ENCODE measurements at regions not wholly inside any gene's neighbourhood (a gene's known extent, or its start where the extent isn't known, plus 50 kb on each side); places are given as distances from the start of the nearest gene placed in this dataset.

DNA sequence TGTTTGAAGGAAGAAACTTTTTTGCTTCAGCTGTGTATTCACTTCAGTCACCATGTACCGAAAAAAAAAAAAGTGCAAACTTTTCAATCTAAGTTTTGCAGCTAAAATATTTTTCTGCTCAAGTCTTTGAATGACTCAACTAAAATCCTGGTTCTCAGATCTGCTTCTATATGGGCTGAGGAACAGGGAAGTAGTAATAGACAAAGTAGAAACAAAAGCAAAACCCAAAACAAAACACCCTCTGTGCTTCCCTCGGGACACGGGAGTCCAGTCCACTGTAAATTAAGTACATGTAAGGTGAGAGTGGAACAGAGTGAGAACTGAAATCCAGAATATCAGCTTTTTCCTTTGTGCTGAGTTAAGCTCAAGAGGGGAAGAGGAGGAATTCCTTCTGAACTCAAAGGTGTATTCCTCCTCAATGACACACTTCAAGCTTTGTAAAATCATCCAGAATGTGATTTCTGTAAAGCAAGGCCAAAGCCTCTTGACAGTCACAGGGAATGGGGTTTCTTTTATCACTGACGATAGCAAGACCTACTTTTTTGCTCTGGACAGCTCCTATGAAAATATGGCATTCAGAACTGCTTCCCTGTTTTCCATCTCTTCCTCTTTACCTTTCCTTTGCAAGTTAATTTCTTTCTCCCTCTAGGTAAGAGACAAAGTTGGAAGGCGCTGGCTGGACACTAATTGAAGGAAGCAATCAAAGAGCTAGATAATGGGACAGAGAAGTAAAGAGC lies 433.5 kb upstream of the MMADHC start:
- intact Hi-C loops (cut with DNase I), result no loop called here
- DNase-seq (no peak), ATAC-seq (no peak)
- Histone ChIP-seq H3K27me3 (no peaks in the 10 kb centered on the region), H3K4me3 (no peak overlapping the region), H3K9me3 (no peaks in the 10 kb centered on the region), H3K36me3 (replicated peaks in 1 of 2; ENCODE audit: insufficient read depth in 1 of 2, low read depth in 2 of 2) (no peaks in the 10 kb centered on the region), H3K27ac (no peak overlapping the region), H3K4me1 (no peaks in the 10 kb centered on the region)
- 50 to 61% methylated on average over 5 of the region's 5 CpGs for WGBS, 2 donors
- TF ChIP-seq, protein P1, sequence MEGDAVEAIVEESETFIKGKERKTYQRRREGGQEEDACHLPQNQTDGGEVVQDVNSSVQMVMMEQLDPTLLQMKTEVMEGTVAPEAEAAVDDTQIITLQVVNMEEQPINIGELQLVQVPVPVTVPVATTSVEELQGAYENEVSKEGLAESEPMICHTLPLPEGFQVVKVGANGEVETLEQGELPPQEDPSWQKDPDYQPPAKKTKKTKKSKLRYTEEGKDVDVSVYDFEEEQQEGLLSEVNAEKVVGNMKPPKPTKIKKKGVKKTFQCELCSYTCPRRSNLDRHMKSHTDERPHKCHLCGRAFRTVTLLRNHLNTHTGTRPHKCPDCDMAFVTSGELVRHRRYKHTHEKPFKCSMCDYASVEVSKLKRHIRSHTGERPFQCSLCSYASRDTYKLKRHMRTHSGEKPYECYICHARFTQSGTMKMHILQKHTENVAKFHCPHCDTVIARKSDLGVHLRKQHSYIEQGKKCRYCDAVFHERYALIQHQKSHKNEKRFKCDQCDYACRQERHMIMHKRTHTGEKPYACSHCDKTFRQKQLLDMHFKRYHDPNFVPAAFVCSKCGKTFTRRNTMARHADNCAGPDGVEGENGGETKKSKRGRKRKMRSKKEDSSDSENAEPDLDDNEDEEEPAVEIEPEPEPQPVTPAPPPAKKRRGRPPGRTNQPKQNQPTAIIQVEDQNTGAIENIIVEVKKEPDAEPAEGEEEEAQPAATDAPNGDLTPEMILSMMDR (IDR thresholded peaks at IDR 0.05), result no peak
- no peak for TF ChIP-seq POLR2A (IDR thresholded peaks at IDR 0.05)

DNA sequence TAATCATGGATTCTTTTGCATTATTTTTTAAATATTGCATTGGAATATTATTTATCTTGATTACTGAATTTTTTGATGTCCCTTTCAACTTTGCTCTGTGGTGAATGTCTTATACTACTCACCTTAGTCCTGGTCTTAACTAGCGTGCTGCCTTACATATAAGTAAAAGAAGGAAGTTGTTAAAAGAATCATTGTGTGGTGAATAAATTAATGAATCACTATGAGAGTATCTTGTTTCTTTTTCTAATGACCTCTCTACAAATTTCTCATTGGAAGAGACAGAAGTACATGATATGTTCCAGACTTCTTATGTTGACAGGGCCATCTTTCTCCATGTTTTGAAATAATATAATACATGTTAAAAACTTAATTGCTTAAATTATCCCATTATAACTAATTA lies 432.6 kb upstream of the MMADHC start:
- H3K36me3 ChIP-seq (replicated peaks in 1 of 2; ENCODE audit: insufficient read depth in 1 of 2, low read depth in 2 of 2), result no peaks in the 10 kb centered on the region
- no peak overlapping the region for H3K27ac ChIP-seq
- H3K27me3 ChIP-seq, result no peaks in the 10 kb centered on the region
- no peak overlapping the region for H3K4me3 ChIP-seq
- TF ChIP-seq, protein P1 (IDR thresholded peaks at IDR 0.05), result no peak
- TF ChIP-seq POLR2A (IDR thresholded peaks at IDR 0.05), result no peak
- H3K4me1 ChIP-seq, result no peaks in the 10 kb centered on the region
- H3K9me3 ChIP-seq, result no peaks in the 10 kb centered on the region
- DNase-seq (no peak), ATAC-seq (no peak)
- WGBS, 2 donors, result 83 to 94% methylated on average over 1 of the region's 1 CpG
- intact Hi-C loops (cut with DNase I), result no loop called here

DNA sequence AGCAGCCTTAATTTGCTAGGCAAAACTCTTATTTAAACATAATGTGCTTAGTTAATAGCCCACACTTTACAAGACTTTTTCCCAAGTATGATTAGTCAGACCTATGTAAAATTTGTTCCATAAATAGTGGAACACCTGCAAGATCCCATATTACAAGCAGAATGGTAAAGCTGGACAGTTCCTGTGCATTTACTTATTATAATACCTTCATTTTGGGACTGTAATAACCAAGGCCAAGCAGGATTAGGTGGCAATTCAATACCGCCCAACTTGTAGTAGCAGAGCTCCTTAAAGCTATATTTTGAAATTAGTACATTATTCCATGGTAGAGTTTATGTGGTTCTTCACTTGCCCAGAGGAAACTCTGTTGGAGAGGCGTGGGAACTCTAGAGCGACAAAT lies 431.5 kb upstream of the MMADHC start:
- no peaks in the 10 kb centered on the region for H3K4me1 ChIP-seq
- no peaks in the 10 kb centered on the region for H3K36me3 ChIP-seq (replicated peaks in 1 of 2; ENCODE audit: insufficient read depth in 1 of 2, low read depth in 2 of 2)
- WGBS, 2 donors, result 88 to 95% methylated on average over 3 of the region's 3 CpGs
- intact Hi-C loops (cut with DNase I), result no loop called here
- no peak for TF ChIP-seq POLR2A (IDR thresholded peaks at IDR 0.05)
- TF ChIP-seq, protein P1 (IDR thresholded peaks at IDR 0.05), result no peak
- H3K27ac ChIP-seq, result no peak overlapping the region
- H3K4me3 ChIP-seq, result no peak overlapping the region
- no peaks in the 10 kb centered on the region for H3K9me3 ChIP-seq
- H3K27me3 ChIP-seq, result no peaks in the 10 kb centered on the region
- DNase-seq (no peak), ATAC-seq (no peak)

DNA sequence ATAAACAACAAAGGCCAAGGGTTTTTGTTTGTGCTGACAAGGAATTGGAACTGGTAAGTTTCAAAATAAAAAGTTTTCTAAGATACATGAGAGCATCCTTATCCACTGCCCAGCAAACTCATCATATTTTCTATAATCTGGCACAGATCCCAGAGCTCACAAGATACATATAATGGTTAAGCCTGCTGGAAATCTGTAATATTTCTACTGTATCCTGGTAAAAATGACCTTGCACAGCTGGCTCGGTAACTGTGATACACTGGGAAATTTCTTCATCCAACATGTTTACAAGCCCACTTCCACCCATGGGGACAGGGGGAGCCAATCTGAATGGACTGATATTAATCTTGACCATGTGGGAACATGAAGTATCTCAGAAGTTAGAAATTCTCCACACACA lies 425.4 kb upstream of the MMADHC start:
- TF ChIP-seq, protein P1 (IDR thresholded peaks at IDR 0.05), result no peak
- no peak for TF ChIP-seq POLR2A (IDR thresholded peaks at IDR 0.05)
- 58 to 63% methylated on average over 1 of the region's 1 CpG for WGBS, 2 donors
- Histone ChIP-seq H3K27ac (no peak overlapping the region), H3K27me3 (no peaks in the 10 kb centered on the region), H3K9me3 (no peaks in the 10 kb centered on the region), H3K36me3 (replicated peaks in 1 of 2; ENCODE audit: insufficient read depth in 1 of 2, low read depth in 2 of 2) (no peaks in the 10 kb centered on the region), H3K4me3 (no peak overlapping the region), H3K4me1 (no peaks in the 10 kb centered on the region)
- intact Hi-C loops (cut with DNase I), result no loop called here
- DNase-seq (no peak), ATAC-seq (no peak)

DNA sequence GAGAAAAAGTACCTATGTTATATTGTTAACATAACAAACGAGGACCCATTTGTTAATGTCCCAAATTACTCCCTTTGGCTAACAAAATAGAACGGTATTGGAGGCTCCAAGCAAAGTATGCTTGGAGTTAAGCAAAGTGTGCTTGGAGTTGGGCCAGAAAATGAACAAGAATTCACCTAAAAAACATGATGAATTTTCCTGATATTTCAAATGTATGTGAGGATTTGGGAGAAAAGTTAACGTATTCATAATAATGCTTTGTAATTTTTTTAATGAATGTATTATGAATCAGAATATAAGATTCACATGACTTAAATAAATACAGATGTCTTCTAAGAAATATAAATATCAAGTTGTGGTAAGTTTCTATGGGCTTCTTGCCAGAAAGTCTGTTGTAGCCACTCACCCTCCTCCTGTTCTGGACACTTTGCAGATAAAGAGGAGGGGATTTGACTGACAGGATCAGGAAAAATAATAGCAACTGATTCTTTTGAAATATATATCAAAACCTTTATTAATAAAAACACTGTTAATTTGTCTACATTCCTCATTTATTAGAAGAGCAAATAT lies 423.7 kb upstream of the MMADHC start:
- H3K4me1 ChIP-seq, result no peaks in the 10 kb centered on the region
- H3K27me3 ChIP-seq, result no peaks in the 10 kb centered on the region
- no peak for DNase-seq
- 85 to 86% methylated on average over 3 of the region's 3 CpGs for WGBS, 2 donors
- no peak overlapping the region for H3K4me3 ChIP-seq
- intact Hi-C loops (cut with DNase I), result no loop called here
- no peaks in the 10 kb centered on the region for H3K9me3 ChIP-seq
- no peak for ATAC-seq
- no peaks in the 10 kb centered on the region for H3K36me3 ChIP-seq (replicated peaks in 1 of 2; ENCODE audit: insufficient read depth in 1 of 2, low read depth in 2 of 2)
- H3K27ac ChIP-seq, result no peak overlapping the region
- TF ChIP-seq, protein P1 (IDR thresholded peaks at IDR 0.05), result no peak
- TF ChIP-seq POLR2A (IDR thresholded peaks at IDR 0.05), result no peak
